Panc1 (cell line): ENCODE measurements at regions not wholly inside any gene's neighbourhood (a gene's known extent, or its start where the extent isn't known, plus 50 kb on each side); places are given as distances from the start of the nearest gene placed in this dataset.

Experiments used
- POLR2AphosphoS5 ChIP-seq: IDR thresholded peaks from 2 replicates; pipeline ENCODE4 v1.6.1; 2012; ENCODE audit warnings: mild to moderate bottlenecking, low read depth, low read length, moderate library complexity
- SIN3A ChIP-seq: IDR thresholded peaks from 2 replicates; pipeline ENCODE4 v1.6.1; 2012; ENCODE audit warnings: low read depth, mild to moderate bottlenecking, low read length, moderate library complexity, borderline replicate concordance; ENCODE audit not compliant: insufficient read depth
- TCF7L2 ChIP-seq: IDR thresholded peaks from 2 replicates; pipeline ENCODE4 v1.6.1; 2011; ENCODE audit warnings: mild to moderate bottlenecking, low read depth, low read length, inconsistent platforms
- TF ChIP-seq, protein P1 (sequence below): fragments of 450-650 bp; IDR thresholded peaks from 2 replicates; pipeline ENCODE4 v1.5.1; 2017; ENCODE audit warnings: mild to moderate bottlenecking

DNA sequence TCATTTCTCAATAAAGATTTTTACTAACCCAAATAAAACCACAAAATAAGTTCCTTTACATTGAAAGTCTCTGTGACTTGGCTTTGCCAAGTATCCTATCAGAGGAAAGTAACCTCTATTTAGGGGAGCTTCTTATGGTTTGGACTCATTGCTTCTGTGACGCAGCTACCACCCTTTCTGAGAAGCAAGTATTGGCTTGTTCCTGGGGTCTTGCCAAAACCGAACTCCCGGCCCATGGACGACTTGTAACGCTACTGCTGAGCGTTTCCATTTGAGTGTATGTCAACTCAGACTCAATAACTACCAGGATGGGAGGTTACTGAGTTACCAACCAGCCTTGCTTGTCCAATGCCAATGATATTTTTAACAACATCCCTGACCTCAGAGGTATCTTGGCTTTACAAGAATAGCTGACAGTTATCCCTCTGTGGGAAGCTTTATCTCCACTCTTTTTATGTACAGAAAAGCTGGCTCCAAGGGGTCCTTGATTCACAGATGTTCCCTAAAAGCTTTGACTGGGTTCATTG, 911.9 kb downstream of the TTLL7 start:
- TF ChIP-seq, protein P1, sequence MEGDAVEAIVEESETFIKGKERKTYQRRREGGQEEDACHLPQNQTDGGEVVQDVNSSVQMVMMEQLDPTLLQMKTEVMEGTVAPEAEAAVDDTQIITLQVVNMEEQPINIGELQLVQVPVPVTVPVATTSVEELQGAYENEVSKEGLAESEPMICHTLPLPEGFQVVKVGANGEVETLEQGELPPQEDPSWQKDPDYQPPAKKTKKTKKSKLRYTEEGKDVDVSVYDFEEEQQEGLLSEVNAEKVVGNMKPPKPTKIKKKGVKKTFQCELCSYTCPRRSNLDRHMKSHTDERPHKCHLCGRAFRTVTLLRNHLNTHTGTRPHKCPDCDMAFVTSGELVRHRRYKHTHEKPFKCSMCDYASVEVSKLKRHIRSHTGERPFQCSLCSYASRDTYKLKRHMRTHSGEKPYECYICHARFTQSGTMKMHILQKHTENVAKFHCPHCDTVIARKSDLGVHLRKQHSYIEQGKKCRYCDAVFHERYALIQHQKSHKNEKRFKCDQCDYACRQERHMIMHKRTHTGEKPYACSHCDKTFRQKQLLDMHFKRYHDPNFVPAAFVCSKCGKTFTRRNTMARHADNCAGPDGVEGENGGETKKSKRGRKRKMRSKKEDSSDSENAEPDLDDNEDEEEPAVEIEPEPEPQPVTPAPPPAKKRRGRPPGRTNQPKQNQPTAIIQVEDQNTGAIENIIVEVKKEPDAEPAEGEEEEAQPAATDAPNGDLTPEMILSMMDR: no peak
- no peak for TF ChIP-seq POLR2AphosphoS5
- TF ChIP-seq TCF7L2: no peak
- TF ChIP-seq SIN3A: no peak
